ENCODE measurements at regions not wholly inside any gene's neighbourhood (a gene's known extent, or its start where the extent isn't known, plus 50 kb on each side); places are given as distances from the start of the nearest gene placed in this dataset.

DNA sequence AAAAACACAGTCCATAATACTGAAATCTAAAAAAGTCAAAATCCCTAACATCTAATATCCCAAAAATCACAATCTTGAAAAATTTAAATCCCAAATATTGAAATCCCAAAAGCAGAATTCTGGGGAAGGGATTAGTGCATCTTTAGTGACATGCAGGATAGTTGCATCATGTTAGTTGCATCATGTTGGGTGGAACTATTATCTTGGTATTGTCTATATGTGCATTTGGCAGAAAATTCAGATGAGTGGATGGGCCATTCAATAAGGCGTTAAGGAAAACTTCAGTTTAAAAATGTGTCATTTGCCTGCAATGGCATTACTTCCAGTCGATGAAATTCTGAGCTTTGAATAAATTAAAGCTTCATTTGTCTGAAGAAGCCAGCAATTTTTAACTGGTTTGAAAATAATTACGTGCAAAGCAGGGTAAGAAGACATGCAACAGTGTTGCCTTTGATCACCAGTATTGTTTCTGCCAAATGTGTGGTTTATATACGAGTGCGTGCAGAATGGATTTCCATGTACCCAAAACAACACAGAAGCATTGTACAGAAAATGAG lies 221.4 kb upstream of the NFE2L3 start:
- DNase-seq, result no peak

DNA sequence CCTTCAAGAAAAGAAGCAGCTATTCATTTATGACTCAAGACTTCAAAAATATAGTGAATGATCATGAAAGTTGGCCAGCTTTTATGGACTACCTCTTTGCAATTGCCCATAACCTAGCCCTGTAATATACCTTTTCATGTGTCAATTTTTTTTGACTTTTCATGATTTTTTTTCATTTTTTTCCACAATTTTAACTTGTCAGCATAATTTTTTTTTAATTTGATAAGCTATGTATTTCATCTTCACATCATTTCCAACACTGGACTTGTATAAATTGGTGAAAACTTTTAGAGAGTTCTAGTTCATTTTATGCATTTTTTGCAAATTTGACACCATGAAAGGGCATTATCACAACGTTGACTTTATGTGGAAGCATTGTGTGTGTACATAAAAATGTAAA lies 220.8 kb upstream of the NFE2L3 start:
- no peak for DNase-seq

DNA sequence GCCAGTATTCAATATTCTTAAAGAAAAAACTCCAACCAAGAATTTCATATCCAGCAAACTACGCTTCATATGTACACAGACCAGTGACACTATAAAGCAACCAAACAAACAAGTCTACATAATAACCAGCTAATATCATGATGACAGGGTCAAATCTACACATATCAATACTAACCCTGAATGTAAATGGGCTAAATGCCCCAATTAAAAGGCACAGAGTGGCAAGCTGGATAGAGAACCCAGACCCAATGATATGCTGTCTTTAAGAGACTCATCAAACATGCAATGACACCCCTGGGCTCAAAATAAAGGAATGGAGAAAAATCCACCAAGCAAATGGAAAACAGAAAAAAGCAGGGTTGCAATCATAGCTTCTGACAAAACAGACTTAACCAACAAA lies 218.1 kb upstream of the NFE2L3 start:
- no peak for DNase-seq

DNA sequence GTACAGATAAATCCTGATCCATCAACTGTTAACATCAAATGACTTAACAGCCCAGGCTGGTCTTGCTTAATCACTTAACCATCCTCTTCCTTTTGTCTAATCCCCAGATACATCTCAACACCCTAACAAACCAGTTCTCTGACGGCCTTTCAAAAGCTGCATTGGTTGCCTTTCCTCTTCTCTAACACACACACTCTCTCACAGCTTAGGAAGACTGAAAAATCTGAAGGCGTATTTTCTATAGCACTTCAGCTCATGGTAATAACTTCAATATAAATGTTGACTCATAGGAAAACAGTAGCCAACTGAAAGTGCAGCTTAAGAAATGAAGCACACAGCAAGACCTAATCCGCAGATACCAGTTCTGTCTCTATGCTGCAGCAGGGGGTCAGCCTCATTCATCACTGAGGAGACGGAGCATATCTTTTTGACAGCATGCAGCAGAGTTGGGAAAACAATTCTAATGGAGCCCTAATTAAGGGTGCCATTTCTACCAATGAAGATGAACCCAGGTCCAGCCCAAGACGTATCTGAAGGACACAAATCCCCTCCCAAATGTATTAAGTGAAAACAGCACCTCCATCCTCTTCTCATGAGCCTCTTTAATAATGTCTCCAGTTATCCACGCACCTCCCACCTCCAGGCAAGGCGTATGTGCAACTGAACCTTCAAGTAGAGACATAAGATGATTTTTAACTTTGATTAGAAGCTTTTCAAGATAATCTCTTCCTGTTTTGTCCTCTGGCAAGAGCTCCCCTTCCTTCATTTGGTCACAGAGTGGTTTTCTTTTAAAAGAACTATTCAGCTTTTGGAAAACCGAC lies 211.7 kb upstream of the NFE2L3 start:
- no peak for DNase-seq

DNA sequence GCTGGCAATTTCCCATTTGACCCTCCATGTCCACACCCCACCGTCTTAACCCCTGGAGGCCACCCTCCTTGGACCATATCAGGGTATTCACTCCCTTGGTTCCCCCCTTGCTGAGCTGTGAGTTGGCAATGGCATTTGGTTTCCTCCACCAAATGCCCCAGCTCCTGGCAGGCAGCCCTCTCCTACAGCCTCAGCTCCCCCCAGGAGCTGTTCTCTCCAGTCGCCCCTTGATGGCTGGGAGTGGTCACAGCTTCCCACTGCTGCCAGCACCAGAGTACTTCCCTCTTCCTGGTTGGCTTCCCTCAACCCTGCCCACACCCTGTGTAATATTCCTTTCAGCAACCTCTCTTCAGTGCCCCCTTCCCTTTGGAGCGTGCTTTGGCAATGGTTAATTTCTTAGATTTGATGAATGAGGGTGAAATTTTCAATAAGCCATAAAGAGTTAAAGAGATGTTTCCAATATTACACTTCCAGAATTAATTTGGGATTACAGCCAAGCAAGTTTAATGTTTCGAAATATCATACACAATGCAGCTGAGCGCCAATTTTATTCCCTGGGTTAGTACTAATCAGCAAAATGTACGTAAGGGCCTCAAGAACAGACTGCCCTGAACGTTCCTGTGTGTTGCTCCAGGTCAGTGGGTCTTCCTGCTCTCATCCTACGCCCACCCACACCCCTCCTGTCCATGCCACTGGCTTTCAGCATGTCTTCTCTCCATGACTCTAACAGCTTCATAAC lies 207.1 kb upstream of the NFE2L3 start:
- no peak for DNase-seq

DNA sequence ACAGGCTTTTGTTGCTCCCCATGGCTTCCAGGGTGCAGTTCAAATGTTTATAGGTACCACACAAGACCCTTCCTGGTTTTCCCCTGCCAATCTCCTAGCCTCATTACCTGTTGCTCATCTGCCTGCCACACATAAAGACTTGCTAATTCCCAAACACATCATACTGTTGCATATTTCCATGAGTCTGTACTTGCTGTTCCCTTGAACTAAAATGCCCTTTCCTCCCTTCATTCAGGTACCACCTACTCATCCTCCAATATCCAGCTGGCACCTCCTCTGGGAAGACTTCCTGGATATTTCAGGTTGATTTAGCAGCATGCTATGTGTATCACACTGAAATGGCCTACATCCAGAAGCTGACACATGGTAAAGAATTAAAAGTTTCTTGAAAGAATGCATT lies 206.4 kb upstream of the NFE2L3 start:
- DNase-seq, result no peak

DNA sequence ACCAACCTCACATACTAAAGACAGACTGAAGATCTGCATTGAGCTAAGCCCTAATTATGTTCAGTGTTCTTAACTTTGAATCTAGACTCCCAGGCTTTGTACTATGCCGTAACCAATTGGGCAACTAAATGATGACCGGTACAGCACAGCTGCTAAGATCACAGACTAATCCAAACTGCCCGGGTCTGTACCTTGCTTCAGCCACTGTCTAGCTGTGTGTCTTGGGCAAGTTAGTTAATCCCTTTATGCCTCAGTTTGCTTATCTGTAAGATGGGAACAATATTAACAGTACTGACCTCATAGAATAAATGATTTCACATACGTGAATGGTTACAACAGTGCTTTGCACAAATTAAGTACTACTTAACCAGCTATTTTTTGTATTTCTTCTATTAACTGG lies 205.8 kb upstream of the NFE2L3 start:
- no peak for DNase-seq

GRCh38 chr7:25947669-25948516 lies 204.1 kb upstream of the NFE2L3 start:
- DNase-seq, result no peak

- no peak for DNase-seq
Observed at GRCh38 chr7:25949736-25950487, 202.1 kb upstream of the NFE2L3 start.

- peak; percentile 84 for DNase-seq
Observed at GRCh38 chr7:25950488-25951413, 201.2 kb upstream of the NFE2L3 start.

DNA sequence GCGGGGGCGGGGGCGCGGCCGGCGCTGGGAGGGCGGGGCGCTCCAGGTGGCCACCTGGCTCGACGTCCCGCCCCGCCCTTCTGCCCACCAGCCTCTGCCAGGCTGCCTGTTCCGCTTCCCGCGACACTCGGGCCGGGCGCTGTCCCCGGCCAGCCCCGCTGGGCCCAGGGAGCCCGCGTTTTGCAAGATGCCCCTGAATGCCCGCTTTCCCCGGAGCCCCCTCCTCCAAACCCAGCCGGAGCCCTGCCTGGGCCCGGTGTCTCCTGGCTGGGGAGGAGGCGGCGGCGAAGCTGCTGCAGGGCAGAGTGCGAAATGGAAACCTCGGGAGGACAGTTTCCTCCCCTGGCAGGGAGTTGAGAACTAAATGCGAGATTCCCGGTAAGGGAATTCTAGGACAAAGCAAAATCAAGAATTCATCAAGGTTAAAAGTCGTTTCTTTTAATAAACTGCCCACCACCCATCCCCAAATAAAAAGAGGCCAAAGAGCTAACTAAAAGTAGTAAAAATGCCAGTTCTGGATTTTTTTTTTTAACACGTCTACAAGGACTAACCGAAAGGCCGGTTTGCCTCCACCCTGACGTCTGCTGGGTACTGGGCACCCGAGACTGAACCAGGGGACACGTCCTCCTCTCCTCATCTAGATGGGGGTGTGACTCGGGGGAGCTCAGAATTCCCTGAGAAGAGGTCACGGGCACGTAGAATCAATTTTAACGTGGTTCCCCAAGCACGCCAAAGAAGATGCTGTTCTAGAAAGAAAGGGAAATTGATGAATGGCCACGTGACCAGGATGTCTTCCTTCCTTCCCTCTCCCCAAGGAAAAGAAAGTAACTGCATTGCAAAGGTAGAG lies 200.4 kb upstream of the NFE2L3 start:
- no peak for DNase-seq

GRCh38 chr7:25952261-25953057 lies 199.5 kb upstream of the NFE2L3 start:
- no peak for DNase-seq

GRCh38 chr7:25953859-25954258 lies 198.1 kb upstream of the NFE2L3 start:
- DNase-seq, result no peak

- no peak for DNase-seq
Observed at GRCh38 chr7:25954395-25954794, 197.6 kb upstream of the NFE2L3 start.

GRCh38 chr7:25959168-25959734 lies 192.7 kb upstream of the NFE2L3 start:
- DNase-seq, result no peak

DNA sequence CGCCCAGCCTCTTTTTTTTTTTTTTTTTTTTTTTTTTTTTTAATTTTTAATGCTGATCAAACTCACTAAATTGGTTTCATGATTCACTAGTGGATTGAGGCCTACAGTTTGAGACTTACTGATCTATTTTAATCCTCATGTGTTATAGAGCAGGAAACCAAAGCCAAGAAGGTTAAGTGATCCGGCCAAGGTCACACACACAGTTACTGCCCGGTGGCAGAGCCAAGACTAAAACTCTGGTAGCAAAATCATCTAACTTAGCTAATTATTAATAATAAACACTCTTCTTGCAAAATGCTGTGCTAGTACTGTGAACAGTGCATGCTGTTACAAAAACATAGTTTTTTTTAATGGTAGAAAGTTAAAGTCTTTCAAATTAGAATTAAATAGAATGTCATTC lies 188.3 kb upstream of the NFE2L3 start:
- no peak for DNase-seq

GRCh38 chr7:25964483-25964991 lies 187.5 kb upstream of the NFE2L3 start:
- no peak for DNase-seq

GRCh38 chr7:25965405-25966123 lies 186.4 kb upstream of the NFE2L3 start:
- no peak for DNase-seq
